ENCODE measurements at regions not wholly inside any gene's neighbourhood (a gene's known extent, or its start where the extent isn't known, plus 50 kb on each side); places are given as distances from the start of the nearest gene placed in this dataset.
"Not testable (repeated sequence)": the region's sequence is repeated elsewhere in the genome, so short reads cannot be mapped to it uniquely, and the experiment has no call there.

GRCh38 chr3:166444756-166445155, 607.5 kb upstream of the BCHE start:
- DNase-seq, result no peak

GRCh38 chr3:166444336-166444735, 607.1 kb upstream of the BCHE start:
- DNase-seq, result no peak

- no peak for DNase-seq
Measured at GRCh38 chr3:166435469-166436057, 598.3 kb upstream of the BCHE start.

- DNase-seq, result no peak
Measured at GRCh38 chr3:166433060-166433459, 595.8 kb upstream of the BCHE start.

GRCh38 chr3:166425900-166426611, 588.8 kb upstream of the BCHE start:
- DNase-seq, result no peak

- no peak for DNase-seq
Measured at GRCh38 chr3:166425021-166425420, 587.8 kb upstream of the BCHE start.

- DNase-seq, result not testable (repeated sequence)
Measured at GRCh38 chr3:166423824-166424513, 586.7 kb upstream of the BCHE start.

DNA sequence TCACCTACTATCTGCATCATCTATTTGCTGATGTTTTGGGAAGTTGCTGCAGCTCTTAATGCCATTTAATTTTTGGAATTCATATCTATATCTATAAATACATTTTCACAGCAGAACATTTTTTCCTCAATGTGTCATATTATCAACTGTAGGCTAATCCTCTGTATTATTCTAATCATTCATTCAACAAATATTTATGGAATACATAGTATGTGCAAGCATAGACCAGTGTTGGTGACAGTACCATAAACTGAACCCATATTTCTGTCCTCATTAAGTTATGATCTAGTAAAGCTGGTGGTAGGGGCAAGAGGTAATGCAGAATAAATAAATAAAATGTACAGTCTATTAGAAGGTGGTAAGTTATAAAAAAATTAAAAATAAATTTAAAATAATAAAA, 585.3 kb upstream of the BCHE start:
- DNase-seq, result no peak

GRCh38 chr3:166420071-166420470, 582.8 kb upstream of the BCHE start:
- no peak for DNase-seq

- DNase-seq, result no peak
Measured at GRCh38 chr3:166405896-166406295, 568.7 kb upstream of the BCHE start.

DNA sequence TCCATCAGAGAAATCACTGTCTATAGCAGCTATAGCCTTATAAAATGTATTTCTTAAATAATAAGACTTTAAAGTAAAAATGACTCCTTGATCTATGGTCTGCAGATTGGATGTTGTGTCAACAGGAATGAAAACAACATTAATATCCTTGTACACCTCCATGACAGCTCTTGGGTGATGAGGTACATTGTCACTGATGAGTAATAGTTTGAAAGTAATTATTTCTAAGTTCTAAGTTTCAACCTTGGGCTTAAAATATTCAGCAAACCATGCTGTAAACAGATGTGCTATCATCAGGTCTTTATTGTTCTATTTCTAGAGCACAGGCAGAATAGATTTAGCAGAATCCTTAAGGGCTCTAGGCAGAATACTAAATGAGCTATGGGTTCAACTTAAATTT, 568.2 kb upstream of the BCHE start:
- no peak for DNase-seq

DNA sequence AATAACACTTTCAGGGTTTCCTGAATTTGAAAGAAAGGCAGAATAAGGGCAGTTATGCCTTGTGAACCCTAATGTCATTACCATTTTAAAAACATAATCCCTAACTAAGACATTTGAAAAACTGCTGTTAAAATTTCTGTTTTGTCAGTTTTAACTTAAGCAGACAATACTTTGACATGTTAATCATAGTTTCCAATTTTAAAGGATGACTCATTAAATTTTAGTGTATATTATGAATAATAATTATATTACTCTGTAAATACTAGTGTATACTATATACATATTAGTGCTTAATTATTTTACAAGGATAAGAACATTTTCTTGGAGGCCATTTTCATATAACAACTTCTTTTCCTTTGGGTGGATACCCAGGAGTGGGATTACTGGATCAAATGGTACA, 553.1 kb upstream of the BCHE start:
- no peak for DNase-seq

DNA sequence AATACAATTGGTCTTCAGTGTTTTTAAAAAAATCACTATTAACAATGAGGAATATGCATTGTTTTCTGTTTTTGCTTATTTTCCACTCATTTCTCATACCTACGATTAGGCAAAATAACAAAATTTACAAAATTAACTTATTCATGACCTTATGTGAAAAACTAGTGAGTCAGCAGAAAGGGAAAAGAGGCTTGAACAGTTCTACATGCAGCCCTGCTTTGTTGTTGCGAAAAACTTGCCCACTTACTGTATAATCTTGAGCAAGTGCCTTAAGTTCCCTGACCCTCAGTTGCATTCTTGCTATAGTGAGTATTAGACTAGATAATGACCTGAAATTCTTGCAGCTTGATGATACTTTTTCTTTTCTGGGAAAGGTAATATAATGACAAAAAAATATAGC, 551.1 kb upstream of the BCHE start:
- no peak for DNase-seq

DNA sequence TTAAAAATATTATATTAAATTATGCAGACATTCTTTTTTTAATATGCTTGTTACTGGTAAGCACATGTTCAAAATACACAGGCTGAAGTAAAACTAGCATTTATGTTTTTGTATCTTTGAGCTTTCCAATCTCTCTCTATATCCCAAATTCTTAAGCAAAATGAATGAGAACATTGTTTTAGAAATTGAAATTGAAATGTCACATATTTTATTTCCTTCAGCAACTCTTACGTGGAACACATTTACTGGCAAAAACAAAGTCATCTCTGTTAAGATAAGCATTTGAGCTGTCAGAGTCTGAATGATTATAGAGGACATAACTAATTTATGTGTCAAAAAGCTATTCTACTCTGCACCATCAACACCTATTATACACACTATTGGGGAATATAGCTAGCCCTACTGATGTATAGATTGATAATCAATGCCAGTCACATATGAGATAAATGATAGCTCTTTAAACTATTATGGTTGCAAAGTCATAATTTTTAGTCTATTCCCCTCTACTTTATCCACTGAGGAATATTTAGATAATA, 535.4 kb upstream of the BCHE start:
- no peak for DNase-seq

- DNase-seq, result no peak
Measured at GRCh38 chr3:166367947-166368533, 530.8 kb upstream of the BCHE start.

DNA sequence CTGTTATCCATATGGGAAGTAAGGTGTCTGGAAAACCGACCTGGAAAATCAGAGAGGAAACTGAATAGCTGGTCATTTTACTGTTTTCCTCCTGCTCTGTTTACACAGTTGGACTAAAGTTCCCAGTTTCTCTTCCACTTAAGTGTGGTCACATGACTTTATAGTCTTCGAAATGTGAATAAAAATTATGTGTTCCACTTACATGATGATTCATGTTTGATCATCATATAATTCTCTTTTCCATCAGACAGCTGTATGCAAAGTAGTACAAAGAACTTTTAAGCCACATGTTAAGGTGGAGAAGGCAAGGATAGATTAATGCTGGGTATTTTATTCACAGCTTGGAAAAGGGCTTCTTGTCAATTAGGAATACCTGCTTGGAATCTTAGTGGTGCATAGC, 525.5 kb upstream of the BCHE start:
- no peak for DNase-seq

DNA sequence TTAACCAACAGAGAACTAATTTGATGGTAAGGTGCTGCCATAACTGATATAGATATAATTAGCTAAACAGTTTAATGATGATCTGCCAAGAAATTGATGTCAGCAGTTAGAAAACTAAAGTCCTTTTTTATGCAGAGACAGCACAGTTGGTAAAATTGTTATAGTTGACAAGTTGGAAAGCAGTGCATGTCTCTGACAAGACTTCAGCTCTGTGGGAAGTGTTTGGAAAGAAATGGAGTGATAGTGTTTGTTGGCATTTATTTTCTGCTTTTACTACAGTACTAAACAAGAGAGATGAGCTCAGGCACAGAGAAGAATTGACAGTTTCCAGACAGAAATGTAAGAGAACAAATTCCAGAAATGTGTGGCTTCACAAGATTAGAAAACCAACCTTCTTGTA, 523.5 kb upstream of the BCHE start:
- DNase-seq, result no peak

GRCh38 chr3:166351461-166351860, 514.2 kb upstream of the BCHE start:
- no peak for DNase-seq

GRCh38 chr3:166340604-166341266, 503.5 kb upstream of the BCHE start:
- DNase-seq, result no peak

- DNase-seq, result no peak
Measured at GRCh38 chr3:166324401-166324800, 487.2 kb upstream of the BCHE start.

GRCh38 chr3:166322391-166322790, 485.2 kb upstream of the BCHE start:
- no peak for DNase-seq

DNA sequence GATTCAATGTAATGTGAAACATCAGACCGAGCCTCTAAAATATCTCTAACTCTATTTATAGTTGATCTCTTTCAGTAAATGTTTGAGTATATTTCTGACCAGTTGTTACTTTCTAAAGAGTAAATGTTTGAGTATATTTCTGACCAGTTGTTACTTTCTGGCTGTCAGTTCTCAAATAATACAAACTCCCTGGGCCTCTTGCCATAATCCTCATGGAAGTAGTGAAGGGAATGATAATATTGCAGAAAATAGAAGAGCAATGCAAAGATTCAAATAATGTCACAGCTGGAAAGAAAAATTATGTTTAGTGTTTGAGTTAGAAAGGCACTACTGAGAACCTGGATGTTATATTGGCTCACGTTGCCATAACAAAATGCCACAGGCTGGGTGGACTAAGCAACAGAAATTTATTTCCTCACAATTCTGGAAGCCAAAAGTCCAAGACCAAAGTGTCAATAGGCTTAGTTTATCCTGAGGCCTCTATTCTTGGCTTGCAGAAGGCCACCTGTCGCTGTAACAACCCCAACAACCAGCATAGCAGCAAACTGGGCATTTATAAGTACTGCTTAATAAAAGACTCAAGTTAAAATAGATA, 470.6 kb upstream of the BCHE start:
- no peak for DNase-seq

DNA sequence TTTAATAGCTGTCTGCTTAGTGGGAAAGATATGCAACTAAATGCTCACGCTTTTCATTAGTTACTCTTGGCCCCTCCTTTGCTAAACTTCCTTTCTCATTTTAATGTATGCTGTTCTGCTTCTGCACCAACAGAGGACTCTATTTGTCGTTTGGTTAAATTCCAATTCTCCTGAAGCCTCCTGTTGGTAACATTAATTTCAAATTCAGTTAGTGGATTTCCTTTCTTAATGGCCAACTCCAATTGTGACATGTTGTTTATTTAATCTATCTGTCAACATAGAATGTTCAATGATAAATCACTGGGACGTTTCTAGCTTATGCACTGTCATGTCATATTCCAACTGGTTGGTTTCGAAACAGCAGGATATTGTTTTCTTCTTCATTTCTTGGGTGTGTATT, 467.4 kb upstream of the BCHE start:
- DNase-seq, result no peak
